Uterus (tissue), 3 donors: ENCODE measurements at regions not wholly inside any gene's neighbourhood (a gene's known extent, or its start where the extent isn't known, plus 50 kb on each side); places are given as distances from the start of the nearest gene placed in this dataset.

Source experiments
- DNase-seq, 2 donors: peaks; one replicate each; pipeline ENCODE4 v3.0.0-alpha.2; 2019 to 2020
- H3K27ac ChIP-seq, 2 donors: fragments of 200-600 bp; sonication (generic); 1 replicate in 1 of 2; 2 replicates in 1 of 2; pipeline ENCODE4 v1.5.1; 2016 to 2018
- H3K27me3 ChIP-seq, 2 donors: fragments of 200-600 bp; sonication (generic); one replicate each; pipeline ENCODE4 v1.5.1; 2018 to 2019; ENCODE audit warnings: control low read depth in 1 of 2
- H3K36me3 ChIP-seq, 2 donors: fragments of 200-600 bp; sonication (generic); one replicate each; pipeline ENCODE4 v1.5.1; 2019; ENCODE audit warnings: control low read depth in 1 of 2
- H3K4me1 ChIP-seq, 2 donors: fragments of 200-600 bp; sonication (generic); one replicate each; pipeline ENCODE4 v1.5.1; 2018 to 2019; ENCODE audit warnings: control low read depth in 1 of 2
- H3K4me3 ChIP-seq, 2 donors: fragments of 200-600 bp; sonication (generic); 1 replicate in 1 of 2; 2 replicates in 1 of 2; pipeline ENCODE4 v1.5.1; 2018 to 2019; ENCODE audit warnings: mild to moderate bottlenecking in 1 of 2
- H3K9me3 ChIP-seq, 2 donors: fragments of 200-600 bp; sonication (generic); one replicate each; pipeline ENCODE4 v1.5.1; 2019; ENCODE audit warnings: control low read depth in 1 of 2
- CTCF ChIP-seq, 4 experiments: fragments of 200-600 bp in 2 of 4; fragments of 450-650 bp in 2 of 4; sonication (generic) in 2 of 4; IDR thresholded peaks; one replicate each; pipeline ENCODE4 v1.5.1; 2016 to 2019; ENCODE audit warnings: antibody characterized with exemption in 4 of 4, mild to moderate bottlenecking in 2 of 4, moderate library complexity in 1 of 4
- POLR2A ChIP-seq, 2 donors: fragments of 450-650 bp; IDR thresholded peaks; one replicate each; pipeline ENCODE4 v1.6.1; 2016; ENCODE audit warnings: antibody characterized with exemption in 2 of 2, mild to moderate bottlenecking in 1 of 2, moderate library complexity in 1 of 2
- intact Hi-C: fragments of 100-400 bp; cut with DNase I; formaldehyde crosslinking; loops from one replicate; pipeline ENCODE4 v1.15.1; 2023; ENCODE audit warnings: low total_unique reads
- donor health status: DM: yes; HTN: yes; CAD: no.

GRCh38 chr18:78776706-78777285, 202.8 kb upstream of the SALL3 start:
- no peaks in the 10 kb centered on the region for H3K9me3 ChIP-seq
- H3K27me3 ChIP-seq = no peaks in the 10 kb centered on the region
- intact Hi-C loops = no loop called here
- no peak for DNase-seq
- no peaks in the 10 kb centered on the region for H3K4me1 ChIP-seq
- no peak overlapping the region for H3K27ac ChIP-seq
- TF ChIP-seq CTCF (IDR thresholded peaks at IDR 0.05) = no peak
- no peak for TF ChIP-seq POLR2A (IDR thresholded peaks at IDR 0.05)
- H3K4me3 ChIP-seq = no peak overlapping the region
- H3K36me3 ChIP-seq = no peaks in the 10 kb centered on the region

- no peak for TF ChIP-seq POLR2A (IDR thresholded peaks at IDR 0.05)
- no peaks in the 10 kb centered on the region for H3K36me3 ChIP-seq
- DNase-seq = no peak
- no peak overlapping the region for H3K27ac ChIP-seq
- H3K4me3 ChIP-seq = no peak overlapping the region
- no peaks in the 10 kb centered on the region for H3K4me1 ChIP-seq
- intact Hi-C loops = no loop called here
- H3K9me3 ChIP-seq = no peaks in the 10 kb centered on the region
- no peaks in the 10 kb centered on the region for H3K27me3 ChIP-seq
Measured at GRCh38 chr18:78777992-78778391, 201.6 kb upstream of the SALL3 start.

GRCh38 chr18:78778651-78779050, 201.0 kb upstream of the SALL3 start:
- DNase-seq = no peak
- no peaks in the 10 kb centered on the region for H3K9me3 ChIP-seq
- no peak for TF ChIP-seq CTCF (IDR thresholded peaks at IDR 0.05)
- no peak for TF ChIP-seq POLR2A (IDR thresholded peaks at IDR 0.05)
- intact Hi-C loops = no loop called here
- H3K4me1 ChIP-seq = no peaks in the 10 kb centered on the region
- H3K4me3 ChIP-seq = no peak overlapping the region
- no peaks in the 10 kb centered on the region for H3K27me3 ChIP-seq
- no peaks in the 10 kb centered on the region for H3K36me3 ChIP-seq
- H3K27ac ChIP-seq = no peak overlapping the region

GRCh38 chr18:78779996-78780718, 199.5 kb upstream of the SALL3 start:
- intact Hi-C loops = no loop called here
- H3K36me3 ChIP-seq = no peaks in the 10 kb centered on the region
- H3K4me1 ChIP-seq = no peaks in the 10 kb centered on the region
- no peak for DNase-seq
- no peak overlapping the region for H3K27ac ChIP-seq
- H3K27me3 ChIP-seq = no peaks in the 10 kb centered on the region
- H3K9me3 ChIP-seq = no peaks in the 10 kb centered on the region
- no peak overlapping the region for H3K4me3 ChIP-seq
- TF ChIP-seq CTCF (IDR thresholded peaks at IDR 0.05) (no peak), POLR2A (IDR thresholded peaks at IDR 0.05) (no peak)

- no peaks in the 10 kb centered on the region for H3K36me3 ChIP-seq
- no peaks in the 10 kb centered on the region for H3K4me1 ChIP-seq
- no peak overlapping the region for H3K27ac ChIP-seq
- H3K9me3 ChIP-seq = no peaks in the 10 kb centered on the region
- intact Hi-C loops = no loop called here
- no peaks in the 10 kb centered on the region for H3K27me3 ChIP-seq
- DNase-seq = no peak
- no peak for TF ChIP-seq POLR2A (IDR thresholded peaks at IDR 0.05)
- TF ChIP-seq CTCF (IDR thresholded peaks at IDR 0.05) = no peak
- H3K4me3 ChIP-seq = no peak overlapping the region
Measured at GRCh38 chr18:78780719-78781600, 198.7 kb upstream of the SALL3 start.
